ENCODE measurements at regions not wholly inside any gene's neighbourhood (a gene's known extent, or its start where the extent isn't known, plus 50 kb on each side); places are given as distances from the start of the nearest gene placed in this dataset.

DNA sequence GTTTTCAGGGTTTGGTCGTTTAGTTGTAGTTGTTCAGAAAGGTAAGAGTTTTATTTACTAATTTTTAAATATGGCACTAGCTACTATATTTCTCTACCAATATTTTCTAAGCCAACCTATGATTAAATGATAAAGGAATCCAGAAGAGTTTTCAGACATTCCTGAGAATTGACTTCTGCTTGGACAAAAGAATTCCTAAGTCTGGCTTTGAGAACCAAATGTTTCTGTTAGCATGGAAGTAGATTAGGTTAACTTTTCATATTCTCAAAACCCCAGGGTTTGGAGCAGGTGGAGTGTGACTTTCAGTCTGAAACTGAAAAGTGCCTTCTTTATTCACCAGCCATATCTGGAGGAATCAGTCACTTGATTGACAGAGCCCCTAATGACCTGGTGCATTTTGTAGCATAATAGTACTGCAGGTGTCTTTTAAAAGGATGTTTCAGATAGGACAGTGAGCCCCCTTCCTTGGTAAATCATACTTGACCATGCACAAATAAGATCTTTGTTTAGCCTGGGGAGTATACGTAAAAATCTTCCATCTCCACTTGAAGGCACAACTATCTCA is 457.0 kb upstream of the ZNF462 start (continued):
- TF ChIP-seq, protein P1, sequence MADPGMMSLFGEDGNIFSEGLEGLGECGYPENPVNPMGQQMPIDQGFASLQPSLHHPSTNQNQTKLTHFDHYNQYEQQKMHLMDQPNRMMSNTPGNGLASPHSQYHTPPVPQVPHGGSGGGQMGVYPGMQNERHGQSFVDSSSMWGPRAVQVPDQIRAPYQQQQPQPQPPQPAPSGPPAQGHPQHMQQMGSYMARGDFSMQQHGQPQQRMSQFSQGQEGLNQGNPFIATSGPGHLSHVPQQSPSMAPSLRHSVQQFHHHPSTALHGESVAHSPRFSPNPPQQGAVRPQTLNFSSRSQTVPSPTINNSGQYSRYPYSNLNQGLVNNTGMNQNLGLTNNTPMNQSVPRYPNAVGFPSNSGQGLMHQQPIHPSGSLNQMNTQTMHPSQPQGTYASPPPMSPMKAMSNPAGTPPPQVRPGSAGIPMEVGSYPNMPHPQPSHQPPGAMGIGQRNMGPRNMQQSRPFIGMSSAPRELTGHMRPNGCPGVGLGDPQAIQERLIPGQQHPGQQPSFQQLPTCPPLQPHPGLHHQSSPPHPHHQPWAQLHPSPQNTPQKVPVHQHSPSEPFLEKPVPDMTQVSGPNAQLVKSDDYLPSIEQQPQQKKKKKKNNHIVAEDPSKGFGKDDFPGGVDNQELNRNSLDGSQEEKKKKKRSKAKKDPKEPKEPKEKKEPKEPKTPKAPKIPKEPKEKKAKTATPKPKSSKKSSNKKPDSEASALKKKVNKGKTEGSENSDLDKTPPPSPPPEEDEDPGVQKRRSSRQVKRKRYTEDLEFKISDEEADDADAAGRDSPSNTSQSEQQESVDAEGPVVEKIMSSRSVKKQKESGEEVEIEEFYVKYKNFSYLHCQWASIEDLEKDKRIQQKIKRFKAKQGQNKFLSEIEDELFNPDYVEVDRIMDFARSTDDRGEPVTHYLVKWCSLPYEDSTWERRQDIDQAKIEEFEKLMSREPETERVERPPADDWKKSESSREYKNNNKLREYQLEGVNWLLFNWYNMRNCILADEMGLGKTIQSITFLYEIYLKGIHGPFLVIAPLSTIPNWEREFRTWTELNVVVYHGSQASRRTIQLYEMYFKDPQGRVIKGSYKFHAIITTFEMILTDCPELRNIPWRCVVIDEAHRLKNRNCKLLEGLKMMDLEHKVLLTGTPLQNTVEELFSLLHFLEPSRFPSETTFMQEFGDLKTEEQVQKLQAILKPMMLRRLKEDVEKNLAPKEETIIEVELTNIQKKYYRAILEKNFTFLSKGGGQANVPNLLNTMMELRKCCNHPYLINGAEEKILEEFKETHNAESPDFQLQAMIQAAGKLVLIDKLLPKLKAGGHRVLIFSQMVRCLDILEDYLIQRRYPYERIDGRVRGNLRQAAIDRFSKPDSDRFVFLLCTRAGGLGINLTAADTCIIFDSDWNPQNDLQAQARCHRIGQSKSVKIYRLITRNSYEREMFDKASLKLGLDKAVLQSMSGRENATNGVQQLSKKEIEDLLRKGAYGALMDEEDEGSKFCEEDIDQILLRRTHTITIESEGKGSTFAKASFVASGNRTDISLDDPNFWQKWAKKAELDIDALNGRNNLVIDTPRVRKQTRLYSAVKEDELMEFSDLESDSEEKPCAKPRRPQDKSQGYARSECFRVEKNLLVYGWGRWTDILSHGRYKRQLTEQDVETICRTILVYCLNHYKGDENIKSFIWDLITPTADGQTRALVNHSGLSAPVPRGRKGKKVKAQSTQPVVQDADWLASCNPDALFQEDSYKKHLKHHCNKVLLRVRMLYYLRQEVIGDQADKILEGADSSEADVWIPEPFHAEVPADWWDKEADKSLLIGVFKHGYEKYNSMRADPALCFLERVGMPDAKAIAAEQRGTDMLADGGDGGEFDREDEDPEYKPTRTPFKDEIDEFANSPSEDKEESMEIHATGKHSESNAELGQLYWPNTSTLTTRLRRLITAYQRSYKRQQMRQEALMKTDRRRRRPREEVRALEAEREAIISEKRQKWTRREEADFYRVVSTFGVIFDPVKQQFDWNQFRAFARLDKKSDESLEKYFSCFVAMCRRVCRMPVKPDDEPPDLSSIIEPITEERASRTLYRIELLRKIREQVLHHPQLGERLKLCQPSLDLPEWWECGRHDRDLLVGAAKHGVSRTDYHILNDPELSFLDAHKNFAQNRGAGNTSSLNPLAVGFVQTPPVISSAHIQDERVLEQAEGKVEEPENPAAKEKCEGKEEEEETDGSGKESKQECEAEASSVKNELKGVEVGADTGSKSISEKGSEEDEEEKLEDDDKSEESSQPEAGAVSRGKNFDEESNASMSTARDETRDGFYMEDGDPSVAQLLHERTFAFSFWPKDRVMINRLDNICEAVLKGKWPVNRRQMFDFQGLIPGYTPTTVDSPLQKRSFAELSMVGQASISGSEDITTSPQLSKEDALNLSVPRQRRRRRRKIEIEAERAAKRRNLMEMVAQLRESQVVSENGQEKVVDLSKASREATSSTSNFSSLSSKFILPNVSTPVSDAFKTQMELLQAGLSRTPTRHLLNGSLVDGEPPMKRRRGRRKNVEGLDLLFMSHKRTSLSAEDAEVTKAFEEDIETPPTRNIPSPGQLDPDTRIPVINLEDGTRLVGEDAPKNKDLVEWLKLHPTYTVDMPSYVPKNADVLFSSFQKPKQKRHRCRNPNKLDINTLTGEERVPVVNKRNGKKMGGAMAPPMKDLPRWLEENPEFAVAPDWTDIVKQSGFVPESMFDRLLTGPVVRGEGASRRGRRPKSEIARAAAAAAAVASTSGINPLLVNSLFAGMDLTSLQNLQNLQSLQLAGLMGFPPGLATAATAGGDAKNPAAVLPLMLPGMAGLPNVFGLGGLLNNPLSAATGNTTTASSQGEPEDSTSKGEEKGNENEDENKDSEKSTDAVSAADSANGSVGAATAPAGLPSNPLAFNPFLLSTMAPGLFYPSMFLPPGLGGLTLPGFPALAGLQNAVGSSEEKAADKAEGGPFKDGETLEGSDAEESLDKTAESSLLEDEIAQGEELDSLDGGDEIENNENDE (IDR thresholded peaks at IDR 0.05; ENCODE audit: insufficient replicate concordance, low read length) = no peak
- TF ChIP-seq POU5F1 (IDR thresholded peaks at IDR 0.05; ENCODE audit: low read depth, low read length) (no peak), CBX5 (IDR thresholded peaks at IDR 0.05; ENCODE audit: low read depth, low read length) (no peak), CREB1 (IDR thresholded peaks at IDR 0.05) (no peak), GTF2F1 (IDR thresholded peaks at IDR 0.05; ENCODE audit: borderline replicate concordance, low read depth, low read length) (no peak), USF2 (IDR thresholded peaks at IDR 0.05; ENCODE audit: low read length) (no peak), SRF (IDR thresholded peaks at IDR 0.05; ENCODE audit: low read depth, low read length) (no peak), GABPA (IDR thresholded peaks at IDR 0.05; ENCODE audit: borderline replicate concordance, insufficient read depth, low read length) (no peak), PHF8 (conservative IDR thresholded peaks at IDR 0.05; ENCODE audit: low read depth, low read length) (no peak), SIRT6 (IDR thresholded peaks at IDR 0.05; ENCODE audit: low read length) (no peak)

All from H1 (cell line).